Fibroblast of lung (primary cell): ENCODE measurements at regions not wholly inside any gene's neighbourhood (a gene's known extent, or its start where the extent isn't known, plus 50 kb on each side); places are given as distances from the start of the nearest gene placed in this dataset.

Experiments
- EZH2 ChIP-seq: IDR thresholded peaks from 2 replicates; pipeline ENCODE4 v1.5.1; 2012; ENCODE audit warnings: low read length, control low read depth, mild to moderate bottlenecking; ENCODE audit errors: missing control alignments
- TF ChIP-seq, protein P1 (sequence below), 2 donors: IDR thresholded peaks in 1 of 2; conservative IDR thresholded peaks in 1 of 2; 1 replicate in 1 of 2; 2 replicates in 1 of 2; pipeline ENCODE4 v1.5.1; 2011 to 2012; ENCODE audit warnings: low read length in 2 of 2, control low read depth in 1 of 2, inconsistent platforms in 1 of 2, low read depth in 1 of 2, mild to moderate bottlenecking in 1 of 2

DNA sequence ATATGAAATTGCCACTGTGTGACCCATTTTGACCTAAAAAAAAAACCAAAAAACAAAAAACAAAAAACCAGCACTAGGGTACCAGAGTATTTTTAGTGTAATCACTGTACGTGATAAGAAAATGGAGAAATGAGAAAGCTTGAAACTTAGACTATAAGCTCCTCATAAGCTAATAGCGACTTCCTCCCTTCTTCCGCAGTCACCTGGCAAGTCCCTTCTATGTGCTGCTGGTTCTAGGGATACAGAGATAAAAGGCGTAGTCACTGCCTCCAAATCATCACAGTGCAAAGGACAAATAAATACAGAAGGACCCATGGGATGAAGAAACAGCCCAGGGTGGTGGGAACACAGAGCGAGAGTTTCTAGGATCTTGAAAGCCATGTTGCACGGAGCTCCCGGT lies 190.3 kb downstream of the TM9SF2 start:
- TF ChIP-seq, protein P1, sequence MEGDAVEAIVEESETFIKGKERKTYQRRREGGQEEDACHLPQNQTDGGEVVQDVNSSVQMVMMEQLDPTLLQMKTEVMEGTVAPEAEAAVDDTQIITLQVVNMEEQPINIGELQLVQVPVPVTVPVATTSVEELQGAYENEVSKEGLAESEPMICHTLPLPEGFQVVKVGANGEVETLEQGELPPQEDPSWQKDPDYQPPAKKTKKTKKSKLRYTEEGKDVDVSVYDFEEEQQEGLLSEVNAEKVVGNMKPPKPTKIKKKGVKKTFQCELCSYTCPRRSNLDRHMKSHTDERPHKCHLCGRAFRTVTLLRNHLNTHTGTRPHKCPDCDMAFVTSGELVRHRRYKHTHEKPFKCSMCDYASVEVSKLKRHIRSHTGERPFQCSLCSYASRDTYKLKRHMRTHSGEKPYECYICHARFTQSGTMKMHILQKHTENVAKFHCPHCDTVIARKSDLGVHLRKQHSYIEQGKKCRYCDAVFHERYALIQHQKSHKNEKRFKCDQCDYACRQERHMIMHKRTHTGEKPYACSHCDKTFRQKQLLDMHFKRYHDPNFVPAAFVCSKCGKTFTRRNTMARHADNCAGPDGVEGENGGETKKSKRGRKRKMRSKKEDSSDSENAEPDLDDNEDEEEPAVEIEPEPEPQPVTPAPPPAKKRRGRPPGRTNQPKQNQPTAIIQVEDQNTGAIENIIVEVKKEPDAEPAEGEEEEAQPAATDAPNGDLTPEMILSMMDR (conservative IDR thresholded peaks at IDR 0.05 in 1 of 2, IDR thresholded peaks at IDR 0.05 in 1 of 2; ENCODE audit: low read depth in 1 of 2, low read length in 2 of 2) = no peak
- TF ChIP-seq EZH2 = no peak
